H9 (cell line): ENCODE measurements at regions not wholly inside any gene's neighbourhood (a gene's known extent, or its start where the extent isn't known, plus 50 kb on each side); places are given as distances from the start of the nearest gene placed in this dataset.
"Not testable (repeated sequence)": the region's sequence is repeated elsewhere in the genome, so short reads cannot be mapped to it uniquely, and the experiment has no call there.

Experiments
- DNase-seq: peaks from one replicate; pipeline ENCODE4 v3.0.0-alpha.2; 2017
- H2AFZ ChIP-seq: one replicate; pipeline ENCODE4 v1.6.1; 2013; ENCODE audit warnings: mild to moderate bottlenecking, low read length, control low read depth, moderate library complexity
- H2AK5ac ChIP-seq: 2 replicates; pipeline ENCODE4 v1.6.1; 2013; ENCODE audit warnings: low read length, control low read depth, mixed read lengths; ENCODE audit not compliant: insufficient read length
- H2BK120ac ChIP-seq: one replicate; pipeline ENCODE4 v1.6.1; 2013; ENCODE audit warnings: low read depth, mild to moderate bottlenecking, low read length, control low read depth, inconsistent platforms; ENCODE audit not compliant: poor library complexity, severe bottlenecking
- H2BK12ac ChIP-seq: 2 replicates; pipeline ENCODE4 v1.6.1; 2013; ENCODE audit warnings: low read length, control low read depth, mixed read lengths, low read depth; ENCODE audit not compliant: insufficient read length
- H2BK15ac ChIP-seq: 2 replicates; pipeline ENCODE4 v1.6.1; 2013; ENCODE audit warnings: low read depth, low read length, control low read depth
- H2BK20ac ChIP-seq: one replicate; pipeline ENCODE4 v1.6.1; 2013; ENCODE audit warnings: low read depth, mild to moderate bottlenecking, low read length, control low read depth, inconsistent platforms; ENCODE audit not compliant: poor library complexity, severe bottlenecking
- H2BK5ac ChIP-seq: 2 replicates; pipeline ENCODE4 v1.6.1; 2013; ENCODE audit warnings: low read length, control low read depth, mixed read lengths; ENCODE audit not compliant: insufficient read length
- H3K14ac ChIP-seq: 2 replicates; pipeline ENCODE4 v1.6.1; 2013; ENCODE audit warnings: low read length, control low read depth; ENCODE audit not compliant: insufficient read depth
- H3K18ac ChIP-seq: 2 replicates; pipeline ENCODE4 v1.6.1; 2013; ENCODE audit warnings: low read depth, mild to moderate bottlenecking, mixed read lengths, low read length, control low read depth; ENCODE audit not compliant: insufficient read length
- H3K23ac ChIP-seq: 2 replicates; pipeline ENCODE4 v1.6.1; 2013; ENCODE audit warnings: low read length, control low read depth, mixed read lengths, low read depth; ENCODE audit not compliant: insufficient read length
- H3K23me2 ChIP-seq: 2 replicates; pipeline ENCODE4 v1.6.1; 2013; ENCODE audit warnings: low read depth, mild to moderate bottlenecking, mixed read lengths, low read length, control low read depth; ENCODE audit not compliant: insufficient read length, poor library complexity, severe bottlenecking
- H3K27ac ChIP-seq: 2 replicates; pipeline ENCODE4 v1.5.1; 2013; ENCODE audit warnings: low read length, control low read depth, mixed read lengths, low read depth; ENCODE audit not compliant: insufficient read length
- H3K27me3 ChIP-seq: 2 replicates; pipeline ENCODE4 v1.6.1; 2013; ENCODE audit warnings: low read length, control low read depth, inconsistent platforms; ENCODE audit not compliant: insufficient read depth
- H3K4ac ChIP-seq: 2 replicates; pipeline ENCODE4 v1.6.1; 2013; ENCODE audit warnings: low read depth, mild to moderate bottlenecking, control low read depth, inconsistent platforms, low read length, moderate library complexity
- H3K4me1 ChIP-seq: 2 replicates; pipeline ENCODE4 v1.6.1; 2013; ENCODE audit warnings: low read length, control low read depth, inconsistent platforms; ENCODE audit not compliant: insufficient read depth
- H3K4me2 ChIP-seq: 2 replicates; pipeline ENCODE4 v1.6.1; 2013; ENCODE audit warnings: low read length, control low read depth, mixed read lengths; ENCODE audit not compliant: insufficient read length, insufficient read depth
- H3K56ac ChIP-seq: 2 replicates; pipeline ENCODE4 v1.6.1; 2013; ENCODE audit warnings: low read depth, mild to moderate bottlenecking, mixed read lengths, low read length, control low read depth; ENCODE audit not compliant: insufficient read length
- H3K79me1 ChIP-seq: 2 replicates; pipeline ENCODE4 v1.6.1; 2013; ENCODE audit warnings: low read depth, mild to moderate bottlenecking, moderate library complexity, low read length, control low read depth, inconsistent platforms; ENCODE audit not compliant: insufficient read depth, poor library complexity, severe bottlenecking
- H3K79me2 ChIP-seq: 2 replicates; pipeline ENCODE4 v1.6.1; 2013; ENCODE audit warnings: low read length, control low read depth, inconsistent platforms; ENCODE audit not compliant: insufficient read depth
- H3K9ac ChIP-seq: 2 replicates; pipeline ENCODE4 v1.6.1; 2013; ENCODE audit warnings: low read length, control low read depth, mixed read lengths; ENCODE audit not compliant: insufficient read length; ENCODE audit errors: extremely low read depth
- H3K9me3 ChIP-seq: one replicate; pipeline ENCODE4 v1.6.1; 2013; ENCODE audit warnings: low read depth, low read length, inconsistent platforms; ENCODE audit not compliant: control insufficient read depth
- H3T11ph ChIP-seq: one replicate; pipeline ENCODE4 v1.6.1; 2013; ENCODE audit warnings: mild to moderate bottlenecking, low read length, control low read depth, inconsistent platforms
- H4K20me1 ChIP-seq: one replicate; pipeline ENCODE4 v1.6.1; 2013; ENCODE audit not compliant: control insufficient read depth, insufficient read length, insufficient read depth
- H4K5ac ChIP-seq: 2 replicates; pipeline ENCODE4 v1.6.1; 2013; ENCODE audit warnings: low read depth, mild to moderate bottlenecking, mixed read lengths, low read length, control low read depth; ENCODE audit not compliant: insufficient read length
- H4K8ac ChIP-seq: replicated peaks from 2 replicates; pipeline ENCODE4 v1.6.1; 2013; ENCODE audit warnings: low read length, control low read depth, mixed read lengths, low read depth; ENCODE audit not compliant: insufficient read length
- H4K91ac ChIP-seq: 2 replicates; pipeline ENCODE4 v1.6.1; 2013; ENCODE audit warnings: low read depth, mild to moderate bottlenecking, moderate library complexity, mixed read lengths, low read length, control low read depth; ENCODE audit not compliant: insufficient read length
- H3K27ac Mint-ChIP-seq, 3 experiments: 2 replicates in 2 of 3; 3 replicates in 1 of 3; pipeline ENCODE4 v1.8.0; 2020 to 2021; ENCODE audit warnings: mixed read lengths in 3 of 3, mild to moderate bottlenecking in 1 of 3, moderate library complexity in 1 of 3
- H3K27me3 Mint-ChIP-seq: 2 replicates; pipeline ENCODE4 v1.8.0; 2021; ENCODE audit warnings: low read depth, mild to moderate bottlenecking, moderate library complexity, mixed read lengths
- H3K36me3 Mint-ChIP-seq, 3 experiments: 2 replicates in 2 of 3; 3 replicates in 1 of 3; pipeline ENCODE4 v1.8.0; 2020 to 2021; ENCODE audit warnings: low read depth in 3 of 3, mixed read lengths in 3 of 3; ENCODE audit not compliant: insufficient read depth in 1 of 3
- H3K4me1 Mint-ChIP-seq, 2 experiments: 2 replicates each; pipeline ENCODE4 v1.8.0; 2020; ENCODE audit warnings: mixed read lengths in 2 of 2
- H3K4me3 Mint-ChIP-seq, 2 experiments: 2 replicates in 1 of 2; 3 replicates in 1 of 2; pipeline ENCODE4 v1.8.0; 2020 to 2021; ENCODE audit warnings: mild to moderate bottlenecking in 2 of 2, mixed read lengths in 2 of 2, moderate library complexity in 1 of 2
- H3K9me3 Mint-ChIP-seq, 2 experiments: 2 replicates in 1 of 2; 3 replicates in 1 of 2; pipeline ENCODE4 v1.8.0; 2020; ENCODE audit warnings: mild to moderate bottlenecking in 2 of 2, mixed read lengths in 2 of 2, moderate library complexity in 1 of 2
- CTCF ChIP-seq: fragments of 200-600 bp; sonication (generic); conservative IDR thresholded peaks from 3 replicates; pipeline ENCODE4 v1.8.0; 2021; ENCODE audit warnings: antibody characterized with exemption, mild to moderate bottlenecking
- WGBS: extraction: QIAGEN DNeasy Blood & Tissue Kit; methylation state at CpG from one replicate; pipeline ENCODE4 v1.1.7; 2013; ENCODE audit warnings: missing lambda C conversion rate, low lambda C conversion rate, mixed read lengths; ENCODE audit not compliant: insufficient read length; ENCODE audit errors: extremely low coverage; 5-methylcytosine and 5-hydroxymethylcytosine counted together

GRCh38 chr7:106499897-106500296 is 161.1 kb downstream of the CCDC71L start:
- Histone ChIP-seq H2BK15ac (no peak overlapping the region), H4K5ac (no peak overlapping the region), H3K79me1 (no peaks in the 10 kb centered on the region), H3K56ac (no peak overlapping the region), H3K4ac (no peak overlapping the region), H2BK20ac (no peak overlapping the region), H4K20me1 (no peaks in the 10 kb centered on the region), H3K27ac (no peak overlapping the region), H3K9me3 (no peaks in the 10 kb centered on the region), H2BK12ac (no peak overlapping the region), H3K4me1 (no peaks in the 10 kb centered on the region), H2AFZ (no peak overlapping the region), H3K14ac (no peak overlapping the region), H3T11ph (no peak overlapping the region), H3K23me2 (no peaks in the 10 kb centered on the region), H3K18ac (no peak overlapping the region), H3K4me2 (no peak overlapping the region), H4K91ac (no peak overlapping the region), H4K8ac (no peak overlapping the region), H3K27me3 (no peaks in the 10 kb centered on the region), H3K79me2 (no peaks in the 10 kb centered on the region), H2AK5ac (no peak overlapping the region), H3K23ac (no peak overlapping the region), H2BK5ac (no peak overlapping the region), H3K9ac (no peak overlapping the region), H2BK120ac (no peak overlapping the region)
- Mint-ChIP-seq H3K4me1 (0 out of 4 replicates have a peak, but pooled peaks cover 0 to under 1% of the 10 kb centered on the region in 2 experiments), H3K36me3 (no peaks in the 10 kb centered on the region; a peak in 1 of 7 replicates), H3K4me3 (no peak overlapping the region), H3K27ac (no peak overlapping the region), H3K27me3 (peaks cover 5% of the 10 kb centered on the region; the same call in 1 of the 2 replicates), H3K9me3 (peaks cover 3% of the 10 kb centered on the region in 2 experiments; a peak in 2 of 5 replicates)
- TF ChIP-seq CTCF, result no peak
- no CpG with 5 or more reads among the region's 4 CpGs for WGBS
- DNase-seq, result no peak

- not testable (repeated sequence) for H4K20me1 ChIP-seq, H3K27ac ChIP-seq, H3K14ac ChIP-seq, H2BK20ac ChIP-seq, H3K27ac Mint-ChIP-seq, H4K8ac ChIP-seq, H3K27me3 Mint-ChIP-seq, H2BK5ac ChIP-seq, H3T11ph ChIP-seq, H3K9ac ChIP-seq, H3K4me1 Mint-ChIP-seq, H2AK5ac ChIP-seq, H2AFZ ChIP-seq, H3K4me1 ChIP-seq, H2BK15ac ChIP-seq, H3K9me3 Mint-ChIP-seq, H3K4me3 Mint-ChIP-seq, H3K4ac ChIP-seq, H4K5ac ChIP-seq, H3K9me3 ChIP-seq, H3K27me3 ChIP-seq, H3K79me1 ChIP-seq, H2BK120ac ChIP-seq, H3K18ac ChIP-seq, H3K36me3 Mint-ChIP-seq, H2BK12ac ChIP-seq, H3K56ac ChIP-seq, H4K91ac ChIP-seq, H3K23ac ChIP-seq, H3K4me2 ChIP-seq, DNase-seq, H3K79me2 ChIP-seq, H3K23me2 ChIP-seq
- no CpG with 5 or more reads among the region's 2 CpGs for WGBS
Observed at GRCh38 chr7:106498005-106498404, 163.0 kb downstream of the CCDC71L start.
